ENCODE measurements at regions not wholly inside any gene's neighbourhood (a gene's known extent, or its start where the extent isn't known, plus 50 kb on each side); places are given as distances from the start of the nearest gene placed in this dataset.

GRCh38 chr13:34561033-34561432, 381.0 kb upstream of the NBEA start:
- ATAC-seq: no peak
- Histone ChIP-seq H3K4me1 (no peaks in the 10 kb centered on the region), H3K27ac (no peak overlapping the region), H3K4me3 (no peak overlapping the region), H3K36me3 (no peaks in the 10 kb centered on the region), H3K27me3 (no peaks in the 10 kb centered on the region), H3K9me3 (no peaks in the 10 kb centered on the region)
- 85 to 86% methylated on average over 7 of the region's 7 CpGs for WGBS, 2 donors (ENCODE audit: low coverage in 1 of 2)
- TF ChIP-seq CTCF (IDR thresholded peaks at IDR 0.05) (no peak), POLR2AphosphoS5 (IDR thresholded peaks at IDR 0.05) (no peak), POLR2A (IDR thresholded peaks at IDR 0.05) (no peak), EP300 (IDR thresholded peaks at IDR 0.05) (no peak)

GRCh38 chr13:34567597-34567996, 374.5 kb upstream of the NBEA start:
- no peak for TF ChIP-seq POLR2A (IDR thresholded peaks at IDR 0.05)
- WGBS, 2 donors (ENCODE audit: low coverage in 1 of 2): 63 to 79% methylated on average over 7 of the region's 7 CpGs
- H3K27ac ChIP-seq: no peak overlapping the region
- H3K27me3 ChIP-seq: no peaks in the 10 kb centered on the region
- H3K4me1 ChIP-seq: no peaks in the 10 kb centered on the region
- no peak overlapping the region for H3K4me3 ChIP-seq
- ATAC-seq: no peak
- no peaks in the 10 kb centered on the region for H3K9me3 ChIP-seq
- H3K36me3 ChIP-seq: no peaks in the 10 kb centered on the region

GRCh38 chr13:34570698-34571353, 371.2 kb upstream of the NBEA start:
- no peak for TF ChIP-seq CTCF (IDR thresholded peaks at IDR 0.05)
- 40 to 49% methylated on average over 5 of the region's 5 CpGs for WGBS, 2 donors (ENCODE audit: low coverage in 1 of 2)
- no peaks in the 10 kb centered on the region for H3K27me3 ChIP-seq
- no peak overlapping the region for H3K27ac ChIP-seq
- no peak for ATAC-seq
- H3K36me3 ChIP-seq: no peaks in the 10 kb centered on the region
- no peak overlapping the region for H3K4me3 ChIP-seq
- H3K9me3 ChIP-seq: no peaks in the 10 kb centered on the region
- no peaks in the 10 kb centered on the region for H3K4me1 ChIP-seq

- Histone ChIP-seq H3K36me3 (no peaks in the 10 kb centered on the region), H3K27ac (no peak overlapping the region), H3K27me3 (no peaks in the 10 kb centered on the region), H3K9me3 (no peaks in the 10 kb centered on the region), H3K4me3 (no peak overlapping the region), H3K4me1 (no peaks in the 10 kb centered on the region)
- ATAC-seq: no peak
- TF ChIP-seq POLR2AphosphoS5 (IDR thresholded peaks at IDR 0.05) (no peak), CTCF (IDR thresholded peaks at IDR 0.05) (no peak), POLR2A (IDR thresholded peaks at IDR 0.05) (no peak), EP300 (IDR thresholded peaks at IDR 0.05) (no peak)
- 87 to 100% methylated on average over 2 to 6 of the region's 6 CpGs for WGBS, 2 donors (ENCODE audit: low coverage in 1 of 2)
These were observed 370.4 kb upstream of the NBEA start for GRCh38 chr13:34571716-34572115.

GRCh38 chr13:34577051-34577450, 365.0 kb upstream of the NBEA start:
- Histone ChIP-seq H3K27me3 (no peaks in the 10 kb centered on the region), H3K4me3 (no peak overlapping the region), H3K27ac (no peak overlapping the region), H3K36me3 (no peaks in the 10 kb centered on the region), H3K9me3 (no peaks in the 10 kb centered on the region), H3K4me1 (no peaks in the 10 kb centered on the region)
- no peak for ATAC-seq
- 83% methylated on average over 1 of the region's 1 CpG; no CpG with 5 or more reads in 1 of the 2 donors for WGBS, 2 donors (ENCODE audit: low coverage in 1 of 2)
- no peak for TF ChIP-seq EP300 (IDR thresholded peaks at IDR 0.05)

GRCh38 chr13:34578471-34578870, 363.6 kb upstream of the NBEA start:
- 100% methylated on average over 1 of the region's 1 CpG; no CpG with 5 or more reads in 1 of the 2 donors for WGBS, 2 donors (ENCODE audit: low coverage in 1 of 2)
- Histone ChIP-seq H3K4me3 (no peak overlapping the region), H3K27ac (no peak overlapping the region), H3K36me3 (no peaks in the 10 kb centered on the region), H3K4me1 (peaks cover 0 to 3% (median 0%) of the 10 kb centered on the region in 3 donors), H3K9me3 (no peaks in the 10 kb centered on the region), H3K27me3 (no peaks in the 10 kb centered on the region)
- TF ChIP-seq POLR2A (IDR thresholded peaks at IDR 0.05): no peak
- TF ChIP-seq EP300 (IDR thresholded peaks at IDR 0.05): no peak
- no peak for TF ChIP-seq POLR2AphosphoS5 (IDR thresholded peaks at IDR 0.05)
- no peak for TF ChIP-seq CTCF (IDR thresholded peaks at IDR 0.05)
- ATAC-seq: no peak

Data from gastroesophageal sphincter (tissue), 4 donors.